H9 (cell line): ENCODE measurements at regions not wholly inside any gene's neighbourhood (a gene's known extent, or its start where the extent isn't known, plus 50 kb on each side); places are given as distances from the start of the nearest gene placed in this dataset.
A peak's percentile ranks its signal among the peaks of the same experiment; 100 is the strongest.

Experiments used
- DNase-seq: peaks from one replicate; pipeline ENCODE4 v3.0.0-alpha.2; 2017
- H2AFZ ChIP-seq: one replicate; pipeline ENCODE4 v1.6.1; 2013; ENCODE audit warnings: mild to moderate bottlenecking, low read length, control low read depth, moderate library complexity
- H2AK5ac ChIP-seq: 2 replicates; pipeline ENCODE4 v1.6.1; 2013; ENCODE audit warnings: low read length, control low read depth, mixed read lengths; ENCODE audit not compliant: insufficient read length
- H2BK120ac ChIP-seq: one replicate; pipeline ENCODE4 v1.6.1; 2013; ENCODE audit warnings: low read depth, mild to moderate bottlenecking, low read length, control low read depth, inconsistent platforms; ENCODE audit not compliant: poor library complexity, severe bottlenecking
- H2BK12ac ChIP-seq: 2 replicates; pipeline ENCODE4 v1.6.1; 2013; ENCODE audit warnings: low read length, control low read depth, mixed read lengths, low read depth; ENCODE audit not compliant: insufficient read length
- H2BK15ac ChIP-seq: 2 replicates; pipeline ENCODE4 v1.6.1; 2013; ENCODE audit warnings: low read depth, low read length, control low read depth
- H2BK20ac ChIP-seq: one replicate; pipeline ENCODE4 v1.6.1; 2013; ENCODE audit warnings: low read depth, mild to moderate bottlenecking, low read length, control low read depth, inconsistent platforms; ENCODE audit not compliant: poor library complexity, severe bottlenecking
- H2BK5ac ChIP-seq: 2 replicates; pipeline ENCODE4 v1.6.1; 2013; ENCODE audit warnings: low read length, control low read depth, mixed read lengths; ENCODE audit not compliant: insufficient read length
- H3K14ac ChIP-seq: 2 replicates; pipeline ENCODE4 v1.6.1; 2013; ENCODE audit warnings: low read length, control low read depth; ENCODE audit not compliant: insufficient read depth
- H3K18ac ChIP-seq: 2 replicates; pipeline ENCODE4 v1.6.1; 2013; ENCODE audit warnings: low read depth, mild to moderate bottlenecking, mixed read lengths, low read length, control low read depth; ENCODE audit not compliant: insufficient read length
- H3K23ac ChIP-seq: 2 replicates; pipeline ENCODE4 v1.6.1; 2013; ENCODE audit warnings: low read length, control low read depth, mixed read lengths, low read depth; ENCODE audit not compliant: insufficient read length
- H3K23me2 ChIP-seq: 2 replicates; pipeline ENCODE4 v1.6.1; 2013; ENCODE audit warnings: low read depth, mild to moderate bottlenecking, mixed read lengths, low read length, control low read depth; ENCODE audit not compliant: insufficient read length, poor library complexity, severe bottlenecking
- H3K27ac ChIP-seq: 2 replicates; pipeline ENCODE4 v1.5.1; 2013; ENCODE audit warnings: low read length, control low read depth, mixed read lengths, low read depth; ENCODE audit not compliant: insufficient read length
- H3K27me3 ChIP-seq: 2 replicates; pipeline ENCODE4 v1.6.1; 2013; ENCODE audit warnings: low read length, control low read depth, inconsistent platforms; ENCODE audit not compliant: insufficient read depth
- H3K4ac ChIP-seq: 2 replicates; pipeline ENCODE4 v1.6.1; 2013; ENCODE audit warnings: low read depth, mild to moderate bottlenecking, control low read depth, inconsistent platforms, low read length, moderate library complexity
- H3K4me1 ChIP-seq: 2 replicates; pipeline ENCODE4 v1.6.1; 2013; ENCODE audit warnings: low read length, control low read depth, inconsistent platforms; ENCODE audit not compliant: insufficient read depth
- H3K4me2 ChIP-seq: 2 replicates; pipeline ENCODE4 v1.6.1; 2013; ENCODE audit warnings: low read length, control low read depth, mixed read lengths; ENCODE audit not compliant: insufficient read length, insufficient read depth
- H3K56ac ChIP-seq: 2 replicates; pipeline ENCODE4 v1.6.1; 2013; ENCODE audit warnings: low read depth, mild to moderate bottlenecking, mixed read lengths, low read length, control low read depth; ENCODE audit not compliant: insufficient read length
- H3K79me1 ChIP-seq: 2 replicates; pipeline ENCODE4 v1.6.1; 2013; ENCODE audit warnings: low read depth, mild to moderate bottlenecking, moderate library complexity, low read length, control low read depth, inconsistent platforms; ENCODE audit not compliant: insufficient read depth, poor library complexity, severe bottlenecking
- H3K79me2 ChIP-seq: 2 replicates; pipeline ENCODE4 v1.6.1; 2013; ENCODE audit warnings: low read length, control low read depth, inconsistent platforms; ENCODE audit not compliant: insufficient read depth
- H3K9ac ChIP-seq: 2 replicates; pipeline ENCODE4 v1.6.1; 2013; ENCODE audit warnings: low read length, control low read depth, mixed read lengths; ENCODE audit not compliant: insufficient read length; ENCODE audit errors: extremely low read depth
- H3K9me3 ChIP-seq: one replicate; pipeline ENCODE4 v1.6.1; 2013; ENCODE audit warnings: low read depth, low read length, inconsistent platforms; ENCODE audit not compliant: control insufficient read depth
- H3T11ph ChIP-seq: one replicate; pipeline ENCODE4 v1.6.1; 2013; ENCODE audit warnings: mild to moderate bottlenecking, low read length, control low read depth, inconsistent platforms
- H4K20me1 ChIP-seq: one replicate; pipeline ENCODE4 v1.6.1; 2013; ENCODE audit not compliant: control insufficient read depth, insufficient read length, insufficient read depth
- H4K5ac ChIP-seq: 2 replicates; pipeline ENCODE4 v1.6.1; 2013; ENCODE audit warnings: low read depth, mild to moderate bottlenecking, mixed read lengths, low read length, control low read depth; ENCODE audit not compliant: insufficient read length
- H4K8ac ChIP-seq: replicated peaks from 2 replicates; pipeline ENCODE4 v1.6.1; 2013; ENCODE audit warnings: low read length, control low read depth, mixed read lengths, low read depth; ENCODE audit not compliant: insufficient read length
- H4K91ac ChIP-seq: 2 replicates; pipeline ENCODE4 v1.6.1; 2013; ENCODE audit warnings: low read depth, mild to moderate bottlenecking, moderate library complexity, mixed read lengths, low read length, control low read depth; ENCODE audit not compliant: insufficient read length
- H3K27ac Mint-ChIP-seq, 3 experiments: 2 replicates in 2 of 3; 3 replicates in 1 of 3; pipeline ENCODE4 v1.8.0; 2020 to 2021; ENCODE audit warnings: mixed read lengths in 3 of 3, mild to moderate bottlenecking in 1 of 3, moderate library complexity in 1 of 3
- H3K27me3 Mint-ChIP-seq: 2 replicates; pipeline ENCODE4 v1.8.0; 2021; ENCODE audit warnings: low read depth, mild to moderate bottlenecking, moderate library complexity, mixed read lengths
- H3K36me3 Mint-ChIP-seq, 3 experiments: 2 replicates in 2 of 3; 3 replicates in 1 of 3; pipeline ENCODE4 v1.8.0; 2020 to 2021; ENCODE audit warnings: low read depth in 3 of 3, mixed read lengths in 3 of 3; ENCODE audit not compliant: insufficient read depth in 1 of 3
- H3K4me1 Mint-ChIP-seq, 2 experiments: 2 replicates each; pipeline ENCODE4 v1.8.0; 2020; ENCODE audit warnings: mixed read lengths in 2 of 2
- H3K4me3 Mint-ChIP-seq, 2 experiments: 2 replicates in 1 of 2; 3 replicates in 1 of 2; pipeline ENCODE4 v1.8.0; 2020 to 2021; ENCODE audit warnings: mild to moderate bottlenecking in 2 of 2, mixed read lengths in 2 of 2, moderate library complexity in 1 of 2
- H3K9me3 Mint-ChIP-seq, 2 experiments: 2 replicates in 1 of 2; 3 replicates in 1 of 2; pipeline ENCODE4 v1.8.0; 2020; ENCODE audit warnings: mild to moderate bottlenecking in 2 of 2, mixed read lengths in 2 of 2, moderate library complexity in 1 of 2
- CTCF ChIP-seq: fragments of 200-600 bp; sonication (generic); conservative IDR thresholded peaks from 3 replicates; pipeline ENCODE4 v1.8.0; 2021; ENCODE audit warnings: antibody characterized with exemption, mild to moderate bottlenecking
- WGBS: extraction: QIAGEN DNeasy Blood & Tissue Kit; methylation state at CpG from one replicate; pipeline ENCODE4 v1.1.7; 2013; ENCODE audit warnings: missing lambda C conversion rate, low lambda C conversion rate, mixed read lengths; ENCODE audit not compliant: insufficient read length; ENCODE audit errors: extremely low coverage; 5-methylcytosine and 5-hydroxymethylcytosine counted together

GRCh38 chr16:6019490-6019991 lies 921.9 kb upstream of the EEF2KMT start:
- no CpG with 5 or more reads among the region's 50 CpGs for WGBS
- Histone ChIP-seq H3K9ac (no peak overlapping the region), H2AK5ac (no peak overlapping the region), H2BK20ac (no peak overlapping the region), H2BK12ac (no peak overlapping the region), H2BK5ac (no peak overlapping the region), H4K20me1 (no peaks in the 10 kb centered on the region), H3K79me1 (no peaks in the 10 kb centered on the region), H3K14ac (no peak overlapping the region; the same call in 1 of the 2 replicates), H3K4ac (no peak overlapping the region), H3K18ac (no peak overlapping the region), H3K23ac (no peak overlapping the region), H2BK15ac (no peak overlapping the region; the same call in 1 of the 2 replicates), H3T11ph (no peak overlapping the region), H3K4me1 (no peaks in the 10 kb centered on the region), H3K56ac (no peak overlapping the region), H3K4me2 (peak overlapping the region; percentile 88), H2BK120ac (no peak overlapping the region), H3K9me3 (no peaks in the 10 kb centered on the region), H4K5ac (no peak overlapping the region), H3K79me2 (no peaks in the 10 kb centered on the region), H3K23me2 (peaks cover 20% of the 10 kb centered on the region), H4K91ac (no peak overlapping the region), H3K27me3 (peaks cover 17% of the 10 kb centered on the region; the same call in 1 of the 2 replicates), H3K27ac (no peak overlapping the region), H4K8ac (no peak overlapping the region), H2AFZ (no peak overlapping the region)
- Mint-ChIP-seq H3K27ac (no peak overlapping the region), H3K27me3 (peaks cover 67% of the 10 kb centered on the region), H3K4me1 (peaks cover 9 to 10% of the 10 kb centered on the region in 2 experiments), H3K4me3 (peak overlapping the region; percentile 61 to 87), H3K9me3 (no peaks in the 10 kb centered on the region; a peak in 1 of 5 replicates), H3K36me3 (no peaks in the 10 kb centered on the region; a peak in 1 of 7 replicates)
- peak; percentile 45; the same call in 2 of the 3 replicates for TF ChIP-seq CTCF
- peak; percentile 61 for DNase-seq
